ENCODE measurements at regions not wholly inside any gene's neighbourhood (a gene's known extent, or its start where the extent isn't known, plus 50 kb on each side); places are given as distances from the start of the nearest gene placed in this dataset.
"Not testable (repeated sequence)": the region's sequence is repeated elsewhere in the genome, so short reads cannot be mapped to it uniquely, and the experiment has no call there.

GRCh38 chr3:35137612-35138011 lies 501.7 kb upstream of the ARPP21 start:
- H3K79me2 ChIP-seq (ENCODE audit: insufficient read depth, low read depth), result no peaks in the 10 kb centered on the region
- H3K4me2 ChIP-seq, result no peak overlapping the region
- no peak overlapping the region for H3K9ac ChIP-seq
- no peak overlapping the region for H3K27ac ChIP-seq
- H3K4me1 ChIP-seq (ENCODE audit: low read depth, poor library complexity, severe bottlenecking), result no peaks in the 10 kb centered on the region
- no peaks in the 10 kb centered on the region for H3K27me3 ChIP-seq (ENCODE audit: insufficient read depth, low read depth)
- no peaks in the 10 kb centered on the region for H4K20me1 ChIP-seq (ENCODE audit: insufficient read depth)
- TF ChIP-seq CTCF (conservative IDR thresholded peaks at IDR 0.05; ENCODE audit: low read depth, low read length), result no peak
- no peak overlapping the region for H3K4me3 ChIP-seq (IDR thresholded peaks at IDR 0.05; ENCODE audit: insufficient read depth, low read depth, low read length)
- no peaks in the 10 kb centered on the region for H3K36me3 ChIP-seq (ENCODE audit: insufficient read depth)
- no peak overlapping the region for H2AFZ ChIP-seq (ENCODE audit: low read depth)

- TF ChIP-seq CTCF (conservative IDR thresholded peaks at IDR 0.05; ENCODE audit: low read depth, low read length), result no peak
- Histone ChIP-seq H3K27me3 (ENCODE audit: insufficient read depth, low read depth) (no peaks in the 10 kb centered on the region), H4K20me1 (ENCODE audit: insufficient read depth) (no peaks in the 10 kb centered on the region), H3K4me1 (ENCODE audit: low read depth, poor library complexity, severe bottlenecking) (no peaks in the 10 kb centered on the region), H3K79me2 (ENCODE audit: insufficient read depth, low read depth) (no peaks in the 10 kb centered on the region), H3K9ac (no peak overlapping the region), H3K36me3 (ENCODE audit: insufficient read depth) (no peaks in the 10 kb centered on the region), H3K27ac (no peak overlapping the region), H3K4me3 (IDR thresholded peaks at IDR 0.05; ENCODE audit: insufficient read depth, low read depth, low read length) (no peak overlapping the region), H2AFZ (ENCODE audit: low read depth) (no peak overlapping the region), H3K4me2 (no peak overlapping the region)
Measured at GRCh38 chr3:35141406-35141805, 497.9 kb upstream of the ARPP21 start.

GRCh38 chr3:35144011-35144410 lies 495.3 kb upstream of the ARPP21 start:
- Histone ChIP-seq H2AFZ (ENCODE audit: low read depth) (no peak overlapping the region), H3K79me2 (ENCODE audit: insufficient read depth, low read depth) (no peaks in the 10 kb centered on the region), H3K4me1 (ENCODE audit: low read depth, poor library complexity, severe bottlenecking) (no peaks in the 10 kb centered on the region), H3K27me3 (ENCODE audit: insufficient read depth, low read depth) (no peaks in the 10 kb centered on the region), H3K36me3 (ENCODE audit: insufficient read depth) (no peaks in the 10 kb centered on the region), H4K20me1 (ENCODE audit: insufficient read depth) (no peaks in the 10 kb centered on the region), H3K4me2 (no peak overlapping the region), H3K9ac (no peak overlapping the region), H3K27ac (no peak overlapping the region), H3K4me3 (IDR thresholded peaks at IDR 0.05; ENCODE audit: insufficient read depth, low read depth, low read length) (no peak overlapping the region)
- TF ChIP-seq CTCF (conservative IDR thresholded peaks at IDR 0.05; ENCODE audit: low read depth, low read length), result no peak

GRCh38 chr3:35146256-35147035 lies 492.9 kb upstream of the ARPP21 start:
- H3K79me2 ChIP-seq (ENCODE audit: insufficient read depth, low read depth); H3K9ac ChIP-seq; H3K4me2 ChIP-seq; H3K4me3 ChIP-seq (IDR thresholded peaks at IDR 0.05; ENCODE audit: insufficient read depth, low read depth, low read length); H3K4me1 ChIP-seq (ENCODE audit: low read depth, poor library complexity, severe bottlenecking); H3K27ac ChIP-seq; H3K36me3 ChIP-seq (ENCODE audit: insufficient read depth); H4K20me1 ChIP-seq (ENCODE audit: insufficient read depth); H3K27me3 ChIP-seq (ENCODE audit: insufficient read depth, low read depth); H2AFZ ChIP-seq (ENCODE audit: low read depth): not testable (repeated sequence)

GRCh38 chr3:35183927-35184675 lies 455.2 kb upstream of the ARPP21 start:
- H3K4me2 ChIP-seq, result no peak overlapping the region
- no peaks in the 10 kb centered on the region for H3K4me1 ChIP-seq (ENCODE audit: low read depth, poor library complexity, severe bottlenecking)
- H3K9ac ChIP-seq, result no peak overlapping the region
- H2AFZ ChIP-seq (ENCODE audit: low read depth), result no peak overlapping the region
- H3K79me2 ChIP-seq (ENCODE audit: insufficient read depth, low read depth), result no peaks in the 10 kb centered on the region
- no peaks in the 10 kb centered on the region for H3K36me3 ChIP-seq (ENCODE audit: insufficient read depth)
- no peak for TF ChIP-seq CTCF (conservative IDR thresholded peaks at IDR 0.05; ENCODE audit: low read depth, low read length)
- no peak overlapping the region for H3K27ac ChIP-seq
- H3K27me3 ChIP-seq (ENCODE audit: insufficient read depth, low read depth), result no peaks in the 10 kb centered on the region
- H3K4me3 ChIP-seq (IDR thresholded peaks at IDR 0.05; ENCODE audit: insufficient read depth, low read depth, low read length), result no peak overlapping the region
- H4K20me1 ChIP-seq (ENCODE audit: insufficient read depth), result no peaks in the 10 kb centered on the region

Data from KMS-11 (cell line).